ENCODE measurements at regions not wholly inside any gene's neighbourhood (a gene's known extent, or its start where the extent isn't known, plus 50 kb on each side); places are given as distances from the start of the nearest gene placed in this dataset.

- peak; percentile 66 for DNase-seq (ENCODE audit: low spot score)
Measured at GRCh38 chr6:48057601-48058000, 53.4 kb downstream of the PTCHD4 start.

- no peak for DNase-seq (ENCODE audit: low spot score)
Measured at GRCh38 chr6:48048451-48049146, 62.4 kb downstream of the PTCHD4 start.

- no peak for DNase-seq (ENCODE audit: low spot score)
Measured at GRCh38 chr6:48041894-48042293, 69.1 kb downstream of the PTCHD4 start.

GRCh38 chr6:48037946-48038345, 73.1 kb downstream of the PTCHD4 start:
- peak; percentile 54 for DNase-seq (ENCODE audit: low spot score)

- DNase-seq (ENCODE audit: low spot score) = no peak
Measured at GRCh38 chr6:48036316-48036715, 74.7 kb downstream of the PTCHD4 start.

GRCh38 chr6:48032151-48032550, 78.8 kb downstream of the PTCHD4 start:
- DNase-seq (ENCODE audit: low spot score) = no peak

GRCh38 chr6:48031711-48032110, 79.3 kb downstream of the PTCHD4 start:
- DNase-seq (ENCODE audit: low spot score) = no peak

GRCh38 chr6:48027704-48028435, 83.1 kb downstream of the PTCHD4 start:
- DNase-seq (ENCODE audit: low spot score) = peak; percentile 11

- no peak for DNase-seq (ENCODE audit: low spot score)
Measured at GRCh38 chr6:48024956-48025355, 86.0 kb downstream of the PTCHD4 start.

GRCh38 chr6:48021904-48022303, 89.1 kb downstream of the PTCHD4 start:
- DNase-seq (ENCODE audit: low spot score) = no peak

- DNase-seq (ENCODE audit: low spot score) = no peak
Measured at GRCh38 chr6:48016020-48016755, 94.8 kb downstream of the PTCHD4 start.

- DNase-seq (ENCODE audit: low spot score) = no peak
Measured at GRCh38 chr6:47992809-47993208, 118.2 kb downstream of the PTCHD4 start.

- no peak for DNase-seq (ENCODE audit: low spot score)
Measured at GRCh38 chr6:47983491-47983890, 127.5 kb downstream of the PTCHD4 start.

- no peak for DNase-seq (ENCODE audit: low spot score)
Measured at GRCh38 chr6:47977314-47977713, 133.7 kb downstream of the PTCHD4 start.

- no peak for DNase-seq (ENCODE audit: low spot score)
Measured at GRCh38 chr6:47974106-47974505, 136.9 kb downstream of the PTCHD4 start.

GRCh38 chr6:47970826-47971225, 140.2 kb downstream of the PTCHD4 start:
- no peak for DNase-seq (ENCODE audit: low spot score)

- no peak for DNase-seq (ENCODE audit: low spot score)
Measured at GRCh38 chr6:47967843-47968242, 143.2 kb downstream of the PTCHD4 start.

GRCh38 chr6:47964969-47965368, 146.0 kb downstream of the PTCHD4 start:
- DNase-seq (ENCODE audit: low spot score) = no peak

GRCh38 chr6:47952640-47953039, 158.4 kb downstream of the PTCHD4 start:
- no peak for DNase-seq (ENCODE audit: low spot score)

GRCh38 chr6:47944846-47945245, 163.0 kb downstream of the OPN5 start:
- DNase-seq (ENCODE audit: low spot score) = no peak

- DNase-seq (ENCODE audit: low spot score) = no peak
Measured at GRCh38 chr6:47938405-47938804, 156.6 kb downstream of the OPN5 start.

GRCh38 chr6:47936820-47937219, 155.0 kb downstream of the OPN5 start:
- DNase-seq (ENCODE audit: low spot score) = no peak

- no peak for DNase-seq (ENCODE audit: low spot score)
Measured at GRCh38 chr6:47934023-47934422, 152.2 kb downstream of the OPN5 start.
